EL (cell line): ENCODE measurements at regions not wholly inside any gene's neighbourhood (a gene's known extent, or its start where the extent isn't known, plus 50 kb on each side); places are given as distances from the start of the nearest gene placed in this dataset.

Experiments used
- DNase-seq: peaks from one replicate; pipeline ENCODE4 v3.0.0-alpha.2; 2016

- no peak for DNase-seq
Observed at GRCh38 chrX:95029571-95029970, 1355.6 kb downstream of the FAM133A start.

- no peak for DNase-seq
Observed at GRCh38 chrX:95040104-95040503, 1366.1 kb downstream of the FAM133A start.

- DNase-seq: no peak
Observed at GRCh38 chrX:95044331-95044730, 1370.3 kb downstream of the FAM133A start.

GRCh38 chrX:95055991-95056390 lies 1382.0 kb downstream of the FAM133A start:
- DNase-seq: no peak

GRCh38 chrX:95056901-95057300 lies 1382.9 kb downstream of the FAM133A start:
- DNase-seq: peak; percentile 47

GRCh38 chrX:95057341-95057740 lies 1383.3 kb downstream of the FAM133A start:
- peak; percentile 26 for DNase-seq

GRCh38 chrX:95058815-95059214 lies 1384.8 kb downstream of the FAM133A start:
- DNase-seq: peak; percentile 78

- DNase-seq: no peak
Observed at GRCh38 chrX:95059909-95060308, 1385.9 kb downstream of the FAM133A start.

GRCh38 chrX:95063554-95063953 lies 1389.5 kb downstream of the FAM133A start:
- peak; percentile 50 for DNase-seq

GRCh38 chrX:95065151-95065550 lies 1391.1 kb downstream of the FAM133A start:
- DNase-seq: no peak

GRCh38 chrX:95071052-95071451 lies 1397.0 kb downstream of the FAM133A start:
- DNase-seq: no peak

GRCh38 chrX:95071621-95072020 lies 1397.6 kb downstream of the FAM133A start:
- peak; percentile 55 for DNase-seq

GRCh38 chrX:95076449-95076848 lies 1402.4 kb downstream of the FAM133A start:
- DNase-seq: peak; percentile 58

- DNase-seq: no peak
Observed at GRCh38 chrX:95101851-95102390, 1427.9 kb downstream of the FAM133A start.

GRCh38 chrX:95117556-95117955 lies 1443.5 kb downstream of the FAM133A start:
- no peak for DNase-seq

- no peak for DNase-seq
Observed at GRCh38 chrX:95145848-95146490, 1472.0 kb downstream of the FAM133A start.

- no peak for DNase-seq
Observed at GRCh38 chrX:95152810-95153209, 1478.8 kb downstream of the FAM133A start.

- DNase-seq: no peak
Observed at GRCh38 chrX:95156566-95156965, 1482.6 kb downstream of the FAM133A start.
